ENCODE measurements at regions not wholly inside any gene's neighbourhood (a gene's known extent, or its start where the extent isn't known, plus 50 kb on each side); places are given as distances from the start of the nearest gene placed in this dataset.

- TF ChIP-seq CTCF (IDR thresholded peaks at IDR 0.05; ENCODE audit: insufficient read depth, low read length, poor library complexity, severe bottlenecking), result no peak
- no peak for TF ChIP-seq EZH2phosphoT487 (conservative IDR thresholded peaks at IDR 0.05; ENCODE audit: low read length)
These were observed 71.8 kb upstream of the PHACTR2 start for GRCh38 chr6:143605906-143606521.
